ENCODE measurements at regions not wholly inside any gene's neighbourhood (a gene's known extent, or its start where the extent isn't known, plus 50 kb on each side); places are given as distances from the start of the nearest gene placed in this dataset.

- DNase-seq (ENCODE audit: extremely low spot score, insufficient read length, low read depth) (no peak), FAIRE-seq (no peak)
Measured at GRCh38 chr9:109591691-109592090, 93.6 kb upstream of the PTPN3 start.

- no peak for DNase-seq (ENCODE audit: extremely low spot score, insufficient read length, low read depth)
Measured at GRCh38 chr9:109593612-109594011, 95.5 kb upstream of the PTPN3 start.

GRCh38 chr9:109597496-109597895 lies 99.4 kb upstream of the PTPN3 start:
- FAIRE-seq = no peak
- no peak for DNase-seq (ENCODE audit: extremely low spot score, insufficient read length, low read depth)

More at GRCh38 chr9:109593612-109594011, 95.5 kb upstream of the PTPN3 start:
- FAIRE-seq = no peak

GRCh38 chr9:109599131-109599530 lies 101.0 kb upstream of the PTPN3 start:
- no peak for FAIRE-seq
- no peak for DNase-seq (ENCODE audit: extremely low spot score, insufficient read length, low read depth)

DNA sequence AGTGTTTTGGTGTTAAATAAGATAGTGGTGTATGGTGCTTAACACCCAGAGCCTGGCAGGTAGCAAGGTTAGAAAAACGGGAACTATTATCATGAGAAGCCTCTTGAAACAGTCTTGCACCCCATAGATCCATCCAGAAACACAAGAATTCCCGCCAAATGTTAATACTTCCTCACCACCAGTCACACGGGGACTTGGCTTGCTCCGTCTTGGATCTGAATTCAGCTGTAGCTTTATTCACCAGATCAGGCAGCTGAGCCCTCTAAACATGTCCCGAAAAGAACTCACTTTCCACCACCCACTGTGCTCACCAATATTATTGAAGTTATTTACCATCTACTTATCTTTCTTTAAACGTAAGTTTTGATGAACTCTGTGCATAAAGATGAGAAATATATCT lies 101.6 kb upstream of the PTPN3 start:
- FAIRE-seq = no peak
- DNase-seq (ENCODE audit: extremely low spot score, insufficient read length, low read depth) = no peak

DNA sequence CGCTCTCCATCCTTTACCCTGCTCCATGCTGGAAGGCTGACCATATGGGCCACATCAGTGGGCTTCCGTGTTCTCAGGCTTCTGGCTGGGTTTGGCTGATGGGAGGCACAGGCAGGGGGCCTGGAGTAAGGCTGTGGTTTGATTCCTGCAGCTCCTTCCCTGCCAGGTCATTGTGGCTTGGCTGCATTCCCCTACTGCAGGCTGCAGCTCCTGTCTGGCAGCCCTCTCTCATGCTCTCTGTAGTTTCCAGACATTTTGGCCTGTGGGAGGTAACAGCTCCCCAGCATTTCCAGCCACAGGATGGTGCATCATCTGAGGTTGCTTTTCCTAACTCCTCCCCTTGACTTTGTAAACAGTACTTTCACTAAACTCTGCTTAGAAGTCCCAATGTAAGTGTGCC lies 102.0 kb upstream of the PTPN3 start:
- FAIRE-seq (no peak), DNase-seq (ENCODE audit: extremely low spot score, insufficient read length, low read depth) (no peak)

DNA sequence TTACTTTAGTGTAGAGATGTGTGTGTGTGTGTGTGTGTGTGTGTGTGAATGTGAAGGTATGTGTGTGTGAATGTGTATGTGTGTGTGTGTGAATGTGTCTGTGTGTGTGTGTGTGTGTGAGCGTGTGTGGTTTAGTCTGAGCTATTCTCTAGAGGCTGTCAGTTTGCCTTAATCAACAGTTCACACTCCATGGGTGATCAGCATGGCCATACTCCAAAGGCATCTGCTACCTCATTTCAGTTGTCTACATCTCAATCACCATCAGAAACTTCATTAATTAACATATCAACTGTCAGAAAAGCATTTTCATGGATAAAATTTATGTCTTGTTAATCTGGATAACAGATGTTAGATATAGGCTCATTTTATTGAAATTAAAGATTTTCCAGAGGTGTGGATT lies 103.1 kb upstream of the PTPN3 start:
- no peak for DNase-seq (ENCODE audit: extremely low spot score, insufficient read length, low read depth)
- FAIRE-seq = no peak

DNA sequence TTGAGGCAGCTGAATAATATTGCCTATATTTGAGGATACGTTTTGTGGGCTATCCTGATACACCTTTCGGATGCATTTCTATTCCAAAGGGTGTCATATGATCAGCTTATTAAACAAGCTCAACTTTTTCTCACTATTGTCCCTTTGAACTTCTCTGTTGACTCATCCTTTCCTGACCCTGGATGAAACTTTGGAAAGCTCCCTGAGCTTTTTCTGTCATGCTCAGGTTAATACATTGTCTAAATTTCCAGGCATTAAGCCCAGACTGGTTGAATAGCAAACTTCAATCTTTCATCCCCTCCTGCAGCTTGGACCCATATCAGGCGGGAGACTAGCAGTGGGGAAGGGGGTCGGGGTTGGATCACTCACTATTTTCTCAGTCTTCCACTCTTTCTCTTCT lies 104.9 kb upstream of the PTPN3 start:
- FAIRE-seq (no peak), DNase-seq (ENCODE audit: extremely low spot score, insufficient read length, low read depth) (no peak)

- DNase-seq (ENCODE audit: extremely low spot score, insufficient read length, low read depth) = no peak
- FAIRE-seq = no peak
Measured at GRCh38 chr9:109604131-109604530, 106.0 kb upstream of the PTPN3 start.

GRCh38 chr9:109604781-109605180 lies 106.7 kb upstream of the PTPN3 start:
- DNase-seq (ENCODE audit: extremely low spot score, insufficient read length, low read depth) (no peak), FAIRE-seq (no peak)

GRCh38 chr9:109609060-109609459 lies 111.0 kb upstream of the PTPN3 start:
- FAIRE-seq (no peak), DNase-seq (ENCODE audit: extremely low spot score, insufficient read length, low read depth) (no peak)

GRCh38 chr9:109616571-109617120 lies 118.5 kb upstream of the PTPN3 start:
- FAIRE-seq (no peak), DNase-seq (ENCODE audit: extremely low spot score, insufficient read length, low read depth) (no peak)

- DNase-seq (ENCODE audit: extremely low spot score, insufficient read length, low read depth) (no peak), FAIRE-seq (no peak)
Measured at GRCh38 chr9:109619310-109619709, 121.2 kb upstream of the PTPN3 start.

GRCh38 chr9:109624143-109624542 lies 126.0 kb upstream of the PTPN3 start:
- no peak for FAIRE-seq
- no peak for DNase-seq (ENCODE audit: extremely low spot score, insufficient read length, low read depth)

GRCh38 chr9:109624896-109625295 lies 126.8 kb upstream of the PTPN3 start:
- DNase-seq (ENCODE audit: extremely low spot score, insufficient read length, low read depth) = no peak
- FAIRE-seq = no peak

DNA sequence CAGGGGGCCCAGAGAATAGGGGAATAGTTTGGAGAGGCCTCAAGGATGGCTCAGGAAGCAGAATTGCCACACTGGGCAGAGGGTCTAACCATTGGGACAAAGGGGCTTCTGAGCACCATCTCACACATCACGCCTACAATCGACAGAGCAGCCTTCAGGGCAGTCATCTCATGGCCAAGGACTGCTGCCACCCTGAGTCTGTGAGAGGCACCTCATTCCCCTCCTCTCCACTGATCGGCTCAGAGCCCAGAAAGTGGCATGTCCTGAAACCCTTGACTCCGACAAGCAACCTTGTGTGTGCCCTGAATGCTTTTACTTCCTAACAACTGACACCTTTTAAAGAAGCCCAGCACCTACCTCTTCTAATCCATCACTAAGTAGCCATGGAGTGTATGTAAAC lies 128.9 kb upstream of the PTPN3 start:
- DNase-seq (ENCODE audit: extremely low spot score, insufficient read length, low read depth) (no peak), FAIRE-seq (no peak)

GRCh38 chr9:109629615-109630014 lies 131.5 kb upstream of the PTPN3 start:
- DNase-seq (ENCODE audit: extremely low spot score, insufficient read length, low read depth) = no peak
- FAIRE-seq = no peak

DNA sequence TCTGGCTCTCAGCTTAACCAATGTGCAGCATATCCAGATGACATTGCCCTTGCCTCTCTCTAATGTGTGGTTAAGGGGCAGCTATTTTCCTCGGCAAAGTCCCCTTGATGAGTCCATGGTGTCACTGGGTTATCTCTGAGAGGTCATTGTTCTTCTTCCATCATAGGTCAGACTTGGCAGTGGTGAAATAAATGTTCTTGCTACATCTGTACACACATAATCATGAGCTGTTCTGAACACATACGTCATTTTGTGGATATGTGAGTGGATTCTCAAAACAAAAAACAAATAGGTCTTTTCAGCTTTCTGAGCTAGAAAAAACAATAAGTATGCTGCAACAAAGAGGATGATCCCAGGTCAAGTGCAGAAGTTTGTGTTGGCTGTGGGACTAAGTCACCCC lies 134.7 kb upstream of the PTPN3 start:
- DNase-seq (ENCODE audit: extremely low spot score, insufficient read length, low read depth) = no peak

DNA sequence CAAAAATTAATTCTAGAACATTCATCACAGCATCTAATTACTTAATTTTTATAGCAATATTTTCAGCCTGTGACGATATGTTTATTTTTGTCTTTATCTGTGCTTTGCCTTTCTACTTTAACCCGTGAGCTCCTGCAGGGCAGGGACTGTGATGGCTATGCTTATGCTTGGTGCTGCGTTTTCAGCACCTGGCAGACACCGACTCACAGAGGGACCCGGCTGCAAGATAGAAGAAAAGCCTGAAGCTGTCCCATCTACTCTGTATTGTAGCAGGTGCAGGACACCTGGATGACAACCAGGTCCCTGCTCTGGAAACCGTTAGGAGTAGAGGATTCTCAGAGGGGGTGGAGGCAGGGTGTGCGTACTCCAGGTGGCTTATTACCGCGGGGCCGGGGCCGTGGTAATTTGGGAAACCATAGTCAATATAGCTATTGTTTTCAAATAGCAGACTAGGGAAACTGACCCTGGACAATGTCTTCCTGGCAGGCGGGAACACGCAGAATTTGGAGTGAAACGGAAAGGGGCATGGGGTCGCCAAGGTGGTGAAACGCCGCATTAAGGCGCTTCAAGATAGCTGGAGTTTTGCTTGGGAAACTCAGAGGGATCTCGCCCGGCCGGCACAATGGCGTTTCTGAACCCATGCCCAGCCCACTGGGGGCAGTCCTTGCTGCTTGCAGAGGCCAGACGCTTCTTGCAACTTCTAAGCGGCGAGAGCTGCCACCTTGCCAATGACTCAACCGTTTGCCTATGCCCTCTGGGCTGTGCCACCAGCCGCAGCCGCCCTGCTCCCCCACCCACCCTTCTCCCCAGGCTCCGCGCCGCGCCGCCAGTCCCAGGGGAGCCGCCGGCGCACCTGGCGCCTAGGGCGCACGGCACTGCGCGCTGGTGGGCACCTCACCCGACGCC lies 140.1 kb upstream of the PALM2AKAP2 start:
- FAIRE-seq (no peak), DNase-seq (ENCODE audit: extremely low spot score, insufficient read length, low read depth) (no peak)

More for the DNA sequence above, 134.7 kb upstream of the PTPN3 start:
- FAIRE-seq = no peak

DNA sequence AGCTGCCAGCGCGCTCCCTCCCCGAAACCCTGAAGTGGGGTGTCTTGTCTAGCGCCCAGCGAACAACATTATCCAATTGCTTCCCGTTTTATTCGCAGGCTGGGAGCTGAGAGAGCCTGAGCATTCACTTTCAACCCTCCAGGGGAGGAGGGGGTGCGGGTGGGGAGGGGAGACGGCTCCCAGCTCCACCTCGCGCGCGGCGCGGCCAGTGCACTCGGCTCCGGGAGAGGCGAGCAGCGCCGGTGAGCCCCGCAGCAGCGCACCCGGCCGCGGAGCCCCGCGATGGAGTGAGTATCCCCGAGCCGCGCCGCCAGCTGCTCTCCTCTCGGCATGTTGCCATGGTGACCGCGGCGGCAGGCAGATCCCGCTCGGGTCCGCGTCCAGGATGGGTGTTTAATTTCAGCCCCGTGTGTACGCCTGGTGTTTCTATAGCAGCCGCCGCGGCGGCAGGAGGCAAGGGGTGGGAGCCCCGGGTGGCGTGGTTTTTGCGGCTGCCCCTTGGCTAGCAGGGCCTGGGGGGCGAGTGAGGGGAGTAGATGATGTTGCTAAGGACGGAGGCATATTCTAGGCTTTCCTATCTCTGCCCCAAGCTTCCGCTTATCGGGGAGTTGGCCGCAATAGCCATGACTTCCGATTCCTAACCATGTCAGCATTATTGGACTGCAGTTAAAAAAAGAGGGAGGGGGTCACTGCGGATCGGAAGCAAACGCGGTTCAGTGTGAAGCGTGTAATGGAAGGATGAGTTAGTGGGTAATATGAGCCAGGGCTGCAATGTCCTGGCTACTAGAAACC lies 139.2 kb upstream of the PALM2AKAP2 start:
- DNase-seq (ENCODE audit: extremely low spot score, insufficient read length, low read depth) (no peak), FAIRE-seq (no peak)

GRCh38 chr9:109641372-109641659 lies 138.7 kb upstream of the PALM2AKAP2 start:
- no peak for DNase-seq (ENCODE audit: extremely low spot score, insufficient read length, low read depth)
- FAIRE-seq = no peak

Measured in GM18507 (cell line).